Stimulated activated CD4-positive, alpha-beta T cell treated with anti-CD3 and anti-CD28 coated beads, Interleukin-12 subunit alpha, Interleukin-12 subunit beta, amount 100 ng/mL, for 48 hours (primary cell): ENCODE measurements at regions not wholly inside any gene's neighbourhood (a gene's known extent, or its start where the extent isn't known, plus 50 kb on each side); places are given as distances from the start of the nearest gene placed in this dataset.
"Not testable (repeated sequence)": the region's sequence is repeated elsewhere in the genome, so short reads cannot be mapped to it uniquely, and the experiment has no call there.

Experiments
- DNase-seq, 3 donors: peaks; one replicate each; pipeline ENCODE4 v3.0.0-alpha.2; 2020; ENCODE audit warnings: low read depth in 2 of 3, low spot score in 1 of 3

DNA sequence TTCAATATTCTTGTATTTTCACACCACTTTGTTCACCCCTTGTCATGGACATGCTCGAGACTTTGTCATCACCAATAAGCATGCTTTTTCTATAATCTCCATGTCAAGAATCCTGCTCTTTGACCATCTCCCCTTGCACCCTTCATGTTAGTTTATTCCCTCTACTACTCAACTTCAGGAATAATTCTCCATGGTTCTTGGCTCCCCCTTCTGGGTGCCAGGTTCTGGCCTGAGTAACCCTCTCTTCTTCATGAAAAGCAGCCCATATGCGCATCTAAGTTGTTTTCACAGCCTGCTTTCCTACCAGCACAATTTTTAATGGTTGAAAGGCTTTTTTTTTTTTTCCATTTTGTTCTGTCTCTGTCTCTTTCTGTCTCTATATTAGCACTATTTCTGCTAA lies 160.7 kb downstream of the LEPR start:
- no peak for DNase-seq

GRCh38 chr1:65584399-65584798 lies 163.9 kb downstream of the LEPR start:
- no peak for DNase-seq

DNA sequence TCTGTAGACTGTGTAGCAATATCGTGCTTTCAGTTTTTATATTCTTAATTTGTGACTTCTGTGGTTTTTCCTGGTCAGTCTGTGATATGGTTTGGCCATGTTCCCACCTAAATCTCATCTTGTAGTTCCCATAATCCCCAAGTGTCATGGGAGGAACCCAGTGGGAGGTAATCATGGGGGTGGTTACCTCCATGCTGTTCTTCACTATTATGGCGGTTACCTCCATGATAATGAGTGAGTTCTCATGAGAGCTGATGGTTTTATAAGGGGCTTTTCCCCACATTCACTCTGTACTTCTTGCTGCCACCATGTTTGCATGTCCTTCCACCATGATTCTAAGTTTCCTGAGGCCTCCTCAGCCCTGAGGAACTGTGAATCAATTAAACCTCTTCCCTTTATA lies 169.8 kb downstream of the LEPR start:
- DNase-seq, result no peak

GRCh38 chr1:65593516-65593915 lies 173.0 kb downstream of the LEPR start:
- DNase-seq, result no peak

DNA sequence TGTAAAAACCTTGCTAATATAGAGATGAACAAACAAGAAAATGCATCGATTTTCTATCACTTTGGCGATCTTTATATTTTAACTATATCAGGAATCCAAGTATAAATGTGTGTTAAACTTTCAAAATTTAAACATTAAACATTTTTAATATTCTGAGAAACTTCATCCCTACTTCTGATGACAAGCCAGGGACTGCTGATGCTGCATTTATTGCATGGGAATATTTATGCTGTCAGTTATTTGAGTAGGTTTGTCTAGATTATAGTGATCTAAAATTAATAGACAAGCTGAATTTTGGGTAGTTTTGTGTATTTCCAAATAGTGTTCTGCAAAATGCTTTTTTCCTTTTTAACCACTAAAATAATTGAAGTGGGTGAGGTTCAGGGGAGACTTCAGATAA lies 175.3 kb downstream of the LEPR start:
- no peak for DNase-seq

- DNase-seq, result no peak
Measured at GRCh38 chr1:65596768-65597167, 176.3 kb downstream of the LEPR start.

DNA sequence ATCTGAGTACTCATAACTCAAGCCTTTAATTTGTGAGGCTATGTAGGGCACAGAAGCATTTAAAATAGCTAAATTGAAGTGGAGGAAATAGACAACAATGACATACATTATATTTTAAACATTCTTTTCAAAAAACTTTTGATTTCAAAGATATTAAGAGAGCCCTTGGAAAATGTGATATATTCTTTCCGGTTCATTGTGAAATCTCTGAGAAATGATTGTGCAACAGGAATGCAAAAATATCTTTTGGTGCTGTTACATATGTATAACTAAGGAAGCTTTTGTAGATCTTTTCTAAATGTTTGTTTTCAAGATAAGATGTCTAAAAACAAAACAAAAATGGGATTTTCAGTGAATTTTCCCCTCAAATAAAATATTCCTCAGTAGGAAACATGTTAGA lies 185.2 kb downstream of the LEPR start:
- DNase-seq, result no peak

- DNase-seq, result no peak
Measured at GRCh38 chr1:65606426-65606825, 186.0 kb downstream of the LEPR start.

DNA sequence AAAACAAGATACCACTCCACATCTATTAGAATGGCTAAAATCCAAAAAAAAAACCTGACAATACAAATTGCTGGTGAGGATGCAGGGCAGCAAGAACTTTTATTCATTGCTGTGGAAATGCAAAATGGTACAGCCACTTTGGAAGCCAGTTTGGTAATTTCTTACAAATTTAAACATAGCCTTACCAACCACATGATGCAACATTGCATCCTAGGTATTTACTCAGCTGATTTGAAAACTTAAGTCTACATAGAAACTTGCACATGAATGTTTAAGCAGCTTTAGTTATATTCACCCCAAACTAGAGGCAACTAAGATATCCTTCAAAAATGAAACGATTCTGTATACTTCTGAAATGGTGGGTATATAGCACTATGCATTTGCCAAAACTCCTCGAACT lies 178.8 kb upstream of the PDE4B start:
- no peak for DNase-seq

GRCh38 chr1:65615859-65616258 lies 176.8 kb upstream of the PDE4B start:
- no peak for DNase-seq

DNA sequence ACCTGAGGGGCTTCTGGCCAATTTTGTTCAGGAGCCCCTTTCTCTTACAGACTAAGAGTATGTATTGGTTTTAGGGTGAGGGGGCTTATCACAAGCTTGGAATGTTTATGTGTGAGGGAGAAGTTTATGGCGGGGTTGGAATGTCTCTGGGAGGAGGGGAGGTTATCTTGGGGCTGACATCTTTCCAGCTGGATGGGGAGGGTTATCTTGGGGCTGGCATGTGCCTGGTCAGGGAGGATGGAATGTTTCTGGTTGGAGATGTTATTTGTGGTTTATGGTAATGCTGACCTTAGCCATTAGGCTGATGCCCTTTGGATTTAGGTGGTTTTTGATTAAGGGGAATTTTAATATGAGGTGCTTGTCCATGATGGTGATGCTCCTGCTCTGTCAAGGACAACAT lies 171.0 kb upstream of the PDE4B start:
- DNase-seq, result not testable (repeated sequence)

DNA sequence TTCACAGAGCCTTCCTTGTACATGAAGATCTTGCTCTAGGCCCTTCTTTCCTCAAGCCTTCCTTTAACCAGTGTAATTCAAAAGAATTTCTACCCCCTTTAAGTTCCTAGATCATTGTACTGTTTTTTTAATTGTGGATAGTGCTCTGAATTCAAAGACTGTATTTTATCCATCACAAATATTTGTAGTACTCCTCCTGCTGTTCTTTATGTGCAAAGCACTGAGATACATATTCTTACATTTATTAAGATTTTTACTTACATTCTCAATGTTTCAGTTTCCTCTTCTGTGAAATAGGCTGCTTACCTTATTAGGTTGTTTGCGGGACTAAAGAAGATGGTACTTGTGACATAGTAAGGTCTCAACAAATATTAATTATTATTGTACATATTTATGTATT lies 168.8 kb upstream of the PDE4B start:
- DNase-seq, result no peak

DNA sequence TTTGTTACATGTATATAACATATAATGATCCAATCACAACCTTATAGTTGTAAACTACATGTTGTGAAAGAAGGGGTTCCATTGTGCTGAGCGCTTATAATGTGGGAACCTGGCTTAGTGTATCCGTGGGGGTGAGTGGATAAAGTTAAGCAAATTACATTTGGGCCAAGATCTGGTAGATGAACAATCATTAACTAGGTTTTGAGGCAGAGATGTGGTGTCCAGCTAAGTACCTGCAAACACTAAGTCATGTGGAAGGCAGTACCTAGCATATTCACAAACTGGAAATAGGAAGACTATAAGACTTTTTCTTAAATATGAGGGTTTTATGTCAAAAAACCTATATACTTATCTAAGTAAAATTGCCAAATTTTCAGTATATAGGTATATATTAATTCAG lies 167.2 kb upstream of the PDE4B start:
- DNase-seq, result no peak

DNA sequence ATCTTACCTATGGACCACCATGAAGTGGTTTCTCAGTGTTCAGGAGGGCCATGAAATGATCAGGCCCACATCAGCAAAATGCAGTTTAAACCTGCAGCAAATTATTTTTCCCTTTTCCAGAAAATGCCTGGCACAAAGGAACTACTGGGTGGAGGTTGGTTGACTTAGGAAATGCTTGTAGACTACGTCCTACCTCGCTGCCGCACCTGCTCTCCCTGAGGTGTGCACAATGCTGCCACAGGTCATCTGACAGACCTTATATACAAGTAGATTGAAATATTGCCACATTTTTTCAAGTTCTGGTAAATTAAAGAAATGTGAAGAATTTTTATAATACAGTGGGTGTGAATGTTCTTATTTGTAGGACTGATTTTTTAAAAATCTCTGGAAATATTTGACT lies 166.7 kb upstream of the PDE4B start:
- no peak for DNase-seq

- no peak for DNase-seq
Measured at GRCh38 chr1:65629788-65630187, 162.9 kb upstream of the PDE4B start.

GRCh38 chr1:65630855-65631254 lies 161.8 kb upstream of the PDE4B start:
- no peak for DNase-seq

DNA sequence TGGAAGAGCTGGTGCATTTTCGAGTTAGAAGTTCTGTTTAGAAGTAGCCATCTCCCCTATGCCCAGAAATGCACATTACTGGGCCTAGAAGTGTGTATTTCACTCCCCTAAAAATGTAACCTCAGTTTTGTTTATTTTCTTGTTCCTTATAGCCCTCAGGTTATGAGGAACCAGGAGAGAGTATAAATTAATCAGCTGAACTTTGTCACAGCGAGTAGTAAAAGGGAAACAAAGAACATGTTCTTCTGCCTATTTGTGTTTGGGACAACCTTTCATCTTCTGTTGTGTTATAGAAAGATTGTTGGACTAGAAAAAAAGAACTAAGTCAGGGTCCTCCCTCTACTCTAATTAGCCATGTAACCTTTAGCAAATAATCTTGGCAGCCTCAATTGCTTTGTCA lies 160.5 kb upstream of the PDE4B start:
- DNase-seq, result no peak

GRCh38 chr1:65640046-65640445 lies 152.6 kb upstream of the PDE4B start:
- DNase-seq, result no peak

GRCh38 chr1:65649185-65649584 lies 143.5 kb upstream of the PDE4B start:
- not testable (repeated sequence) for DNase-seq

GRCh38 chr1:65650682-65651081 lies 142.0 kb upstream of the PDE4B start:
- DNase-seq, result no peak

GRCh38 chr1:65654526-65654925 lies 138.2 kb upstream of the PDE4B start:
- DNase-seq, result not testable (repeated sequence)

DNA sequence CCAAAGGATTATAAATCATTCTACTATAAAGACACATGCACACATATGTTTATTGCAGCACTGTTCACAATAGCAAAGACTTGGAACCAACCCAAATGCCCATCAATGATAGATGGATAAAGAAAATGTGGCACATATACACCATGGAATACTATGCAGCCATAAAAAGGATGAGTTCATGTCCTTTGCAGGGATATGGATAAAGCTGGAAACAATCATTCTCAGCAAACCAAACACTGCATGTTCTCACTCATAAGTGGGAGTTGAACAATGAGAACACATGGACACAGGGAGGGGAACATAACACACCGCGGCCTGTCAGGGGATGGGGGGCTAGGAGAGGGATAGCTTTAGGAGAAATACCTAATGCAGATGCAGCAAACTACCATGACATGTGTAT lies 135.1 kb upstream of the PDE4B start:
- not testable (repeated sequence) for DNase-seq

DNA sequence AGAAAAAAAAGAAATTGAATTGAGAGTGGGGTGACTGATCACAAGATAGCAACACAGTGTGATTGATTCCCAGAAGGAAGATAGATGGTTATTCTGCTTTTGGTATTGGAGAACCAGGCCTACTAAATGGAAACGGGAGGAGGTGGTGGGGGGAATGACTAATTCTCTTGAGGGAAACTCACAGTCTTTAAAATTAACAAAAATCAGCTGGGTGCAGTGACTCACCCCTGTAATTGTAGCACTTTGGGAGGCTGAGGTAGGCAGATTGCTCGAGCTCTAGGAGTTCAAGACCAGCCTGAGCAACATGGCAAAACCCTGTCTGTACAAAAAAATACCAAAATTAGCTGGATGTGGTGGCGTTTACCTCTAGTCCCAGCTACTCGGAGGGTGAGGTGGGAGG lies 134.6 kb upstream of the PDE4B start:
- no peak for DNase-seq

GRCh38 chr1:65668368-65668767 lies 124.3 kb upstream of the PDE4B start:
- DNase-seq, result no peak
